Cerebellar cortex (tissue), 1 donor: ENCODE measurements at regions not wholly inside any gene's neighbourhood (a gene's known extent, or its start where the extent isn't known, plus 50 kb on each side); places are given as distances from the start of the nearest gene placed in this dataset.
"Not testable (repeated sequence)": the region's sequence is repeated elsewhere in the genome, so short reads cannot be mapped to it uniquely, and the experiment has no call there.

Experiments used
- DNase-seq: peaks from one replicate; pipeline ENCODE4 v3.0.0-alpha.2; 2015; ENCODE audit warnings: low spot score

GRCh38 chr5:37962389-37962788 lies 122.5 kb upstream of the GDNF start:
- no peak for DNase-seq

GRCh38 chr5:37957218-37957617 lies 117.4 kb upstream of the GDNF start:
- no peak for DNase-seq

DNA sequence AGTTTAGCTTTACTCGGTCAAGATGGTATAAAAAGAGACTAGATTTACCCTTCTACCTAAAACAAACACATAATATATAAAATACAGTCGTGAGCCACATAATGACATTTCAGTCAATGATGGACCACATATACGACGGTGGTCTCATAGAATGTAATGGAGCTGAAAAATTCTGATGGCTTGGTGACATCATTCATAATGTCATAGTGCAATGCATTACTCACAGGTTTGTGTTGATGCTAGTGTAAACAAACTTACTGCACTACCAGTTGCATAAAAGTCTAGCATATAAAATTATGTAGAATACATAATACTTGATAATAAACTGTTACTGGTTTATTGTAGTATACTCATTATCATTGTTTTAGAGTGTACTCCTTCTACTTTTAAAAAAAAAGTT lies 115.9 kb upstream of the GDNF start:
- no peak for DNase-seq

- DNase-seq, result no peak
These were observed 114.7 kb upstream of the GDNF start for GRCh38 chr5:37954561-37954960.

DNA sequence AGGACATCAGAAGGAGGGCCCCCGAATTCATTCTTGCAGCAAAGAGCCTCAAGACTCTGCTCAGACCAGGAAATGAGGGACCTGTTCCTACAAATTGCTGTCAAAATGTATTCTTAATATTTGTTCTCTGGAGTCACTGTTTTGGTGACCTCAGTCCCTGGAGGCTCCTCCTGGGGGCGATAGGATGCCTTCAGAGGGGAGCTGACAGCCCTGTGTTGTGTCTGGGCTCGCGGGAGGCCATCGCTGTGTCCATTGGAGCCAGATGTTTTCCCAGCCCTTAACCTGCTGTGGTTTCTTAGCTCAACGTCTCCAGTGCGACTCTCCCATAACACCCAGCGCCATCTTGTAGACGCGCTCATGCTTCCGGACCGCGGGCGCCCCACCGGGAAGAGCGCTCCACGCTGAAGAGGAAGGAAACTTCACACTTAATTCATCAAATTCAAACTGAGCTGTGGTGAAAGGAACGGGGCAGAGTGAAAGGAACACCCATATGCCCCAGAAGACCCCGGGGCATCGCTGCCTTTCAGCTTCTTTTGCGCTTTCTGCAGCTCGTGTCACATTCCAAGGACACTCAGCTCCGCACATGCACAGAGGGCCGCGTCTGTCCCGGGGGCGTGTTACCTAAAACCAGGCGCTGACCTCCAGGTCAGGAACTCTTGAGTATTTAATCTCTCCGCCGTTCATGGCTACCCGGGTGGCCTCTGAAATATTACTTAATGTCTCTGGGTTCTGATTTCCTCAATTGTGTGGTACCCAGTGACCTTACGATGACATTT lies 112.3 kb upstream of the GDNF start:
- DNase-seq, result no peak

DNA sequence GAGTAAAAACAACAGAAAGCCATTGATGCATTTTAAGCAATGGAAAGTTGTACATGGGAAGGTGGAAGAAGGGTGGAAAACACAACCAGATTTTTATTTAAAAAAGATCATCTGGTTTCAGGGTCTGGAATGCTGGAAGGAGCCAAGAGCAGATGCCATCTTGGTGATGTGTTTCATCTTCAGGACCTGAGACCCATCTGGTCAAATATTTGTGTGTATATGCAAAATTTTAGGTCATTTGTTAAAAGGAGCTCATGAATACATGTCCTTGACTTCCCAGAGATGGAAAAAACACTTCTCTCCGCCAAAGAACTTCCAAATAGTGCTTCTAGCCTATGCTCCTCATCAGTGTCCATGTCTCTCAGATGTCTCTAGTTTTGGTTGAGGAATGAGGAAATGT lies 110.6 kb upstream of the GDNF start:
- DNase-seq, result no peak

GRCh38 chr5:37945446-37945845 lies 105.6 kb upstream of the GDNF start:
- DNase-seq, result no peak

DNA sequence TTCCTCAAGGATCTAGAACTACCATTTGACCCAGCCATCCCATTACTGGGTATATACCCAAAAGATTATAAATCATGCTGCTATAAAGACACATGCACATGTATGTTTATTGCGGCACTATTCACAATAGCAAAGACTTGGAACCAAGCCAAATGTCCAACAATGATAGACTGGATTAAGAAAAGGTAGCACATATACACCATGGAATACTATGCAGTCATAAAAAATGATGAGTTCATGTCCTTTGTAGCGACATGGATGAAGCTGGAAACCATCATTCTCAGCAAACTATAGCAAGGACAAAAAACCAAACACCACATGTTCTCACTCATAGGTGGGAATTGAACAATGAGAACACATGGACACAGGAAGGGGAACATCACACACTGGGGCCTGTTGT lies 103.3 kb upstream of the GDNF start:
- DNase-seq, result not testable (repeated sequence)

DNA sequence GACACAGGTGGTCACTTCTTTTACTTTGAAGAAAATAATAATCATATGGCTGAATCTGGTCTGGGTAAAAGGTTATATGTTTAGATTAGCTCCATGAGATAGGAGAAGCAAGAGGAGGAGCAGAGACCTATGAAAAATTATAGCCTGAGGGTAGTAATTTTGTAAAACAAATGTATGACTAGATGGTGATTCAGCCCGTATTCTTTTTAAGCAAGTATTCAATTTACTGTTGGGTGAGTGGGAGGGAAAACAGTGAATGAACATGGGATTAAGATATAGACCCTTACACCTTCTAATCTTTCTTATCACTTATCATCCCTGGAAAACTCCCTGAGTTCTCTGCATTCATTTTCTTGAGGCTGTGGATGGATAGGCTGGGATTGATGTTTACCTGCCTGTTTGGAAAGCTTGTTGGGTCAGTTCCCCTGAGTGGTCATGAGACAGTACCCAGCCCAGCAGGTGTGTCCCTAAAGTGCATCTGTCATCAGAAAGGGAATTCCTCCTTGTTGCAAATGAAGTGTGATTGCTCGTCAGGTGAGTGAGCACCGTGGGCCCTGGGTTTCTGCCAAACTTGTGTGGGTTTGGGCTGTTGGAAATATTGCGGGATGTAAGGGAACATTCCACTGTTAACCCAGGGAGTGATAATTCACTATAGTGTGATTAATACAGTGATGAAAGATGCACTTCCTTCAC lies 101.2 kb upstream of the GDNF start:
- peak; percentile 6 for DNase-seq

- no peak for DNase-seq
These were observed 99.0 kb upstream of the GDNF start for GRCh38 chr5:37938861-37939260.

DNA sequence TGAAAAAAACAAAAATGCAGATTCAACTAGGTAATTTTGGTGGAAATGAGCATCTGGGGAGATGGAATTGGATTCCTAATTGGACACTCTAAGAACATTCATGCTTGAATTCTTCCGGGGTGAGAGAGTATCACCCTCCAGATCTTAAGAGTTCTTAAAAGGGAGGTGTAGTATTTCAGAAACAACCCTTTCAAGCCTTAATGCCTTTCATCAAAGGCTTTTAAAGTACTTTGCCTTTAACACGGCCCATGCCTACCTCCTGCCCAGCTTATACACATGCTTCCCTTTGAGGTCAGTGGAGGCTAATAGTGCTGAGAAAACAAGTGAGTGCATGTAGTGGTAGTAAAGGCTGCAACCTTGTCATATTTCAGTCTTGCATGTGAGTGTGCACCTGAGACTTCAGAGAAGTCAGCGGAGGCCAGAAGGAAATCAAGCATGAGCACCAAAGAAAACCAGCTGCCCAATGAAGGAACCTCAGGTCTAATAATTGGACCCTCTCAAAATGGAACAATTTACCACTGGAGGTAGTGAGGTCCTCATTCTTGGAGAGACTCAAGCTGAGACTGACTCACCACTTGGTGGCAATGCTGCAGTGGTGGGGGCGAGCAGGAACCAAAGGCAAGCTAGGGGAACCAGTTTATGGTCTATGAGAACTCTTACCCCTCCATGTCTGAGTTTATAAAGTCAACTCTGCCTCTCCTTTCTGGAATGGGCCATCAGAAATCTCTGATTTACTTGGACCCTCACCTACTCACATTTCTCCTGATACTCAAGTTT lies 98.4 kb upstream of the GDNF start:
- DNase-seq, result no peak

DNA sequence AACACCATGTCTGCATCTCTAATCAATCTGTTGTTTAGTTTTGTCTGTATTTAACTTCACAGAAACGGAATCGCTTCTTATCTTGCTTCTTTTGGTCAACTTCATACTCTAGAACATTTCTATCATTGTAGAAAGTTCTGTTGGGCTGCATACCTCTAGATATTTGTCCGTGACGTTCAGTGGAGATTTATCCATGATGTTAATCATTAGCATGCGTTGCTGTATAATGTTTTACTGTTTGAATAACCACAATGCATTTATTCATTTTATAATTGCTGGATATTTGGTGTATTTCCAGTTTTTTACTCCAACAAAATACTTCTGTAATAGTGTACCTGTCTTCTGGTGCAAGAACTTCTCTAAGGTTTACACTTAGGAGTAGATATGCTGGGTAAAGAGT lies 96.2 kb upstream of the GDNF start:
- no peak for DNase-seq

- no peak for DNase-seq
These were observed 93.7 kb upstream of the GDNF start for GRCh38 chr5:37933576-37933975.

DNA sequence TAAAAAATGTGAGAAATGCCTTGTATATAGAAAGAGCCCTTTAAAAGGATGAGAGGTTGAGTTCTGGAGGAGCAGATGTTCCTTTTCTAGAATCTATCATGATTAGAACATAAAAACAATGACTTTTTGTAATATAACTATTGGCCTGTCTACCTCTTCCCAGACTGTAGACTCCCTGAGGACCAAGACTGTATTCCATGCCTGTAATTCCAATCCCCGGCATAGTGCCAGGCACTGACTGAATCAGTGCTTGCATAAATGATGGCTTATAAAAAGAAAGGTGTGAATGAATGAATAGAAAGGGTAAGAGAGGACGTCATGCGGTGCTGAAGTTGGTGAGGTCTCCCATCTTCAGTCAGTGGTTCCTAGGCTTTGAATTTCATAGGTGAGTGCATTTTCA lies 92.6 kb upstream of the GDNF start:
- no peak for DNase-seq

GRCh38 chr5:37931541-37931940 lies 91.7 kb upstream of the GDNF start:
- no peak for DNase-seq

GRCh38 chr5:37930350-37930749 lies 90.5 kb upstream of the GDNF start:
- no peak for DNase-seq

GRCh38 chr5:37929791-37930190 lies 90.0 kb upstream of the GDNF start:
- DNase-seq, result no peak

DNA sequence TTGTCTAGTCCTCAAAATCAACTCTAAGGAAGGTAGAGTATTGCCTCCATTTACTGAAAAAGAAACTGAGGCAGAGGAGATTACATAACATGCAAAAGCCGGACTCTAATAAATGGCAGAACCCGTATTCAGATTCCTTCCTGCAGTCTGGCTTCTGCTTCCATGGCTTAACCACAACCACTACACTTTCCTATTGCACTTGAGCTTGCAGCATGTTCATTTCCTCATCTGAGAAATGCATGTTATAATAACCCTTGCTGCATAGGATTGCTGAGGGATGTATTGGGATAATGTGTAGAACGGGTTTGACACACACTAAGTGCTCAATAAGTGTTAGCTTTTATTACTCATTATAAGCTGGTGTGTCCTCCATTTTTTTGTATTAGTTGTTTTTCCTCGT lies 87.9 kb upstream of the GDNF start:
- DNase-seq, result not testable (repeated sequence)

- DNase-seq, result no peak
These were observed 86.9 kb upstream of the GDNF start for GRCh38 chr5:37926732-37927131.

DNA sequence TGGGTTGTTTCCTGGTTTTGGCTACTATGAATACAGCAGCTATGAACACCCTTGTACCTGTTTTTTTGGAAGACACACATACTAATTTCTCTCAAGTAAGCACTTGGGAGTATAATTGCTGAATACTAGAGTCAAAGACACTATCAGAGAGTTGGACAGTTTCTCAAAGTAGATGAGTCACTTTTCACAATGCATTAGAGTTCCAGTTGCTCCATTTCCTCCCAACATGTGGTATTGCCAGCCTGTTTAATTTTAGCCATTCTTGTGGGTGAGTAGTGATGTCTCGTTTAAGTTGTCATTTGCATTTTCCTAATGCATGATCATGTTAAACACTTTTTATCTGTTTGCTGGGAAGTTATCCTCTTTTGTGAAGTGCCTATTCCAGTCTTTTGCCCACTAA lies 81.6 kb upstream of the GDNF start:
- no peak for DNase-seq

DNA sequence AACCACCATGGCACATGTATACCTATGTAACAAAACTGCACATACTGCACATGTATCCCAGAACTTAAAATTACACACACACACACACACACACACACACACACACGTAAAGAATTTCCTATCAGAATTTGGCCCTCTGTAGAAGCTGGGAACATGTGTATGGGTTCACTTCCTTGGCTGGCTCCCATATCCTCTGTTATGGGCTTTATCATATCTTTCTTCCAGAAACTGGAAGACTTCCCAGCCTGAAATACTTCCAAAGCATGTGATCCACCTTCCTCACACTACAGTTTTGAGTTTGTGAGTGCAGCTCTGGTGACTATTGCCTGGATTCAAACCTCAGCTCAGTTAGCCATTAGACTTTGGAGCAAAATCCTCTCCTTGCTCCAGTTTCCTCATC lies 78.6 kb upstream of the GDNF start:
- DNase-seq, result no peak

DNA sequence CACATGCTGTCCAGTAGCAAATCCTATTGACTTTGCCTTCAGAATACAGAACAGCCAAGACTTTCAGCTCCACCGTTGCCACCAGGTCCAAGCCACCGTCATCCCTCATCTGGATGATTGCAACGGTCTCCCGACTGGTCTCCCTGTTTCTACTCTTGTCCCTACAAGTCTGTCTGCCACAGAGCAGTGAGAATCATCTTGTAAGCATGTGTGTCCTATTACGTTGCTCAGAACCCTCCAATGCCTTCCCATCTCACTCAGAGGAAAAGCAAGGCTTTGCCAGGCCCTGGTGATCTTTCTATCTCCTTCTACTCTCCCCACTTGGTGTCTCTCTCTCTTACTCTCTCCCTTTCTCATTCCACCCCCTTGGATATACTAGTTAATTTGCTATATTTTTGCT lies 76.7 kb upstream of the GDNF start:
- DNase-seq, result no peak

GRCh38 chr5:37915097-37915736 lies 75.4 kb upstream of the GDNF start:
- DNase-seq, result no peak
